DOHH2 (cell line): ENCODE measurements at regions not wholly inside any gene's neighbourhood (a gene's known extent, or its start where the extent isn't known, plus 50 kb on each side); places are given as distances from the start of the nearest gene placed in this dataset.

ENCODE experiments used
- H3F3A ChIP-seq: fragments of 200-600 bp; sonication (generic), shearing (Covaris generic); 2 replicates; pipeline ENCODE4 v1.6.0; 2016; ENCODE audit warnings: antibody characterized with exemption, mild to moderate bottlenecking; ENCODE audit not compliant: control insufficient read depth, insufficient read depth
- H3K27ac ChIP-seq: fragments of 200-600 bp; sonication (generic); 2 replicates; pipeline ENCODE4 v1.5.1; 2014; ENCODE audit warnings: low read depth, mild to moderate bottlenecking, low read length, moderate library complexity
- H3K27me3 ChIP-seq: fragments of 200-600 bp; sonication (generic); 2 replicates; pipeline ENCODE4 v1.6.1; 2014; ENCODE audit warnings: mild to moderate bottlenecking, low read length, mixed read lengths; ENCODE audit not compliant: control insufficient read depth
- H3K36me3 ChIP-seq: fragments of 200-600 bp; sonication (generic); 2 replicates; pipeline ENCODE4 v1.6.1; 2014; ENCODE audit warnings: mild to moderate bottlenecking, low read length, moderate library complexity, mixed read lengths; ENCODE audit not compliant: control insufficient read depth
- H3K4me1 ChIP-seq: fragments of 200-600 bp; sonication (generic); 2 replicates; pipeline ENCODE4 v1.6.1; 2014; ENCODE audit warnings: mild to moderate bottlenecking, low read length, mixed read lengths; ENCODE audit not compliant: control insufficient read depth
- H3K4me2 ChIP-seq: fragments of 200-600 bp; sonication (generic); 2 replicates; pipeline ENCODE4 v1.6.0; 2014; ENCODE audit warnings: mild to moderate bottlenecking, low read length, moderate library complexity
- H3K4me3 ChIP-seq: fragments of 200-600 bp; sonication (generic); 2 replicates; pipeline ENCODE4 v1.5.1; 2014; ENCODE audit warnings: mild to moderate bottlenecking, low read length, mixed read lengths
- H3K79me2 ChIP-seq: fragments of 200-600 bp; sonication (generic); 2 replicates; pipeline ENCODE4 v1.6.1; 2014; ENCODE audit warnings: mild to moderate bottlenecking, low read length, mixed read lengths; ENCODE audit not compliant: control insufficient read depth
- H3K9me2 ChIP-seq: fragments of 200-600 bp; sonication (generic); replicated peaks from 2 replicates; pipeline ENCODE4 v1.6.1; 2014; ENCODE audit warnings: mild to moderate bottlenecking, low read length, mixed read lengths; ENCODE audit not compliant: control insufficient read depth
- H3K9me3 ChIP-seq: fragments of 200-600 bp; sonication (generic); 2 replicates; pipeline ENCODE4 v1.6.1; 2014; ENCODE audit warnings: antibody characterized with exemption, low read length, mixed read lengths; ENCODE audit not compliant: control insufficient read depth, insufficient read depth
- H4K20me1 ChIP-seq: fragments of 200-600 bp; sonication (generic); 2 replicates; pipeline ENCODE4 v1.6.0; 2014; ENCODE audit warnings: low read depth, mild to moderate bottlenecking, antibody characterized with exemption, low read length, moderate library complexity; ENCODE audit not compliant: control insufficient read depth, insufficient read depth
- CTCF ChIP-seq: fragments of 200-600 bp; sonication (generic); IDR thresholded peaks from one replicate; pipeline ENCODE4 v1.5.1; 2014; ENCODE audit warnings: antibody characterized with exemption, mild to moderate bottlenecking, low read depth, low read length; ENCODE audit not compliant: poor library complexity, severe bottlenecking
- EZH2phosphoT487 ChIP-seq: fragments of 200-600 bp; sonication (generic); IDR thresholded peaks from 2 replicates; pipeline ENCODE4 v1.6.1; 2017; ENCODE audit warnings: borderline replicate concordance, mild to moderate bottlenecking, antibody characterized with exemption, low read length, moderate library complexity, mixed read lengths

GRCh38 chr5:3312299-3312698 is 283.3 kb upstream of the IRX1 start:
- no peaks in the 10 kb centered on the region for H3K4me1 ChIP-seq
- H4K20me1 ChIP-seq: no peaks in the 10 kb centered on the region
- TF ChIP-seq EZH2phosphoT487 (no peak), CTCF (no peak)
- H3K4me3 ChIP-seq: no peak overlapping the region
- peaks cover 26% of the 10 kb centered on the region; the same call in 1 of the 2 replicates for H3K9me3 ChIP-seq
- no peak overlapping the region for H3K27ac ChIP-seq
- no peaks in the 10 kb centered on the region for H3K27me3 ChIP-seq
- H3K9me2 ChIP-seq: no peaks in the 10 kb centered on the region
- no peak overlapping the region for H3K4me2 ChIP-seq
- H3K79me2 ChIP-seq: no peaks in the 10 kb centered on the region
- no peaks in the 10 kb centered on the region for H3F3A ChIP-seq
- no peaks in the 10 kb centered on the region for H3K36me3 ChIP-seq

GRCh38 chr5:3311433-3311832 is 284.2 kb upstream of the IRX1 start:
- no peak overlapping the region for H3K4me2 ChIP-seq
- no peaks in the 10 kb centered on the region for H4K20me1 ChIP-seq
- H3K9me2 ChIP-seq: no peaks in the 10 kb centered on the region
- H3K4me1 ChIP-seq: no peaks in the 10 kb centered on the region
- H3K9me3 ChIP-seq: peaks cover 28% of the 10 kb centered on the region; the same call in 1 of the 2 replicates
- H3K4me3 ChIP-seq: no peak overlapping the region
- no peak for TF ChIP-seq EZH2phosphoT487
- no peak for TF ChIP-seq CTCF
- no peaks in the 10 kb centered on the region for H3K36me3 ChIP-seq
- no peaks in the 10 kb centered on the region for H3F3A ChIP-seq
- H3K27me3 ChIP-seq: no peaks in the 10 kb centered on the region
- H3K27ac ChIP-seq: no peak overlapping the region
- H3K79me2 ChIP-seq: no peaks in the 10 kb centered on the region

GRCh38 chr5:3310541-3311261 is 284.9 kb upstream of the IRX1 start:
- H3K9me3 ChIP-seq: peaks cover 28% of the 10 kb centered on the region; the same call in 1 of the 2 replicates
- TF ChIP-seq EZH2phosphoT487: no peak
- TF ChIP-seq CTCF: no peak

More at GRCh38 chr5:3310541-3311261, 284.9 kb upstream of the IRX1 start:
- no peaks in the 10 kb centered on the region for H3K9me2 ChIP-seq
- H3K79me2 ChIP-seq: no peaks in the 10 kb centered on the region
- no peak overlapping the region for H3K27ac ChIP-seq
- no peak overlapping the region for H3K4me2 ChIP-seq
- no peaks in the 10 kb centered on the region for H3K4me1 ChIP-seq
- no peaks in the 10 kb centered on the region for H3K36me3 ChIP-seq
- H3K4me3 ChIP-seq: no peak overlapping the region
- no peaks in the 10 kb centered on the region for H4K20me1 ChIP-seq
- H3F3A ChIP-seq: no peaks in the 10 kb centered on the region
- H3K27me3 ChIP-seq: no peaks in the 10 kb centered on the region
